ENCODE measurements at regions not wholly inside any gene's neighbourhood (a gene's known extent, or its start where the extent isn't known, plus 50 kb on each side); places are given as distances from the start of the nearest gene placed in this dataset.

GRCh38 chr6:104159045-104159618 is 700.6 kb downstream of the HACE1 start:
- TF ChIP-seq EP300 (IDR thresholded peaks at IDR 0.05; ENCODE audit: low read depth) (no peak), CTCF (IDR thresholded peaks at IDR 0.05) (no peak), POLR2AphosphoS5 (IDR thresholded peaks at IDR 0.05) (no peak)
